GM19351 (cell line): ENCODE measurements at regions not wholly inside any gene's neighbourhood (a gene's known extent, or its start where the extent isn't known, plus 50 kb on each side); places are given as distances from the start of the nearest gene placed in this dataset.

Experiments
- ATAC-seq: cut with Tn5 transposase; IDR thresholded peaks from one replicate; pipeline ENCODE4 v1.9.1; 2021; ENCODE audit warnings: mild to moderate bottlenecking, moderate library complexity; ENCODE audit not compliant: unreplicated experiment

- ATAC-seq: no peak
These were observed 728.7 kb downstream of the LTN1 start for GRCh38 chr21:28263974-28264373.

GRCh38 chr21:28261298-28261697, 731.4 kb downstream of the LTN1 start:
- no peak for ATAC-seq

- no peak for ATAC-seq
These were observed 735.4 kb downstream of the LTN1 start for GRCh38 chr21:28257276-28257675.

- ATAC-seq: no peak
These were observed 735.8 kb downstream of the LTN1 start for GRCh38 chr21:28256837-28257236.

GRCh38 chr21:28256420-28256831, 736.3 kb downstream of the LTN1 start:
- ATAC-seq: no peak

GRCh38 chr21:28253961-28254360, 738.7 kb downstream of the LTN1 start:
- ATAC-seq: no peak

- no peak for ATAC-seq
These were observed 739.3 kb downstream of the LTN1 start for GRCh38 chr21:28253338-28253737.

DNA sequence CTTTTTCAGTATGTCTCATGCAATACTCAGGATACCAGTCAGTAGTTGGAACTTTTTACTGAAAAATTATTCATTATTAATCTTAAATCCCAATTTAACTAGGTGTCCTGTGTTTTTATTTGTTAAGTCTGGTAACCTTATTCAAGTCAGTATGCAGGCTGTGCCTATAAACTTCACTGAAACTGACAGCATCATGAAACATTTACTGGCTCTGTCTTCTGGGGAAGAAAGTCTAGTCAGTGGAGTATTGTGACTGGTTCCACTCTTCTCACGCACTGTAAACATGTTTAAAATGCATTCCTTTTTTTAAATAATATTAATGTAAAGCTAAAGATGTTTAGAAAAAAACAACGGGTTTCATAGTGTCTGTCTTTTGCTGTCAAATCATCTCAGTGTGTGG, 739.7 kb downstream of the LTN1 start:
- no peak for ATAC-seq

DNA sequence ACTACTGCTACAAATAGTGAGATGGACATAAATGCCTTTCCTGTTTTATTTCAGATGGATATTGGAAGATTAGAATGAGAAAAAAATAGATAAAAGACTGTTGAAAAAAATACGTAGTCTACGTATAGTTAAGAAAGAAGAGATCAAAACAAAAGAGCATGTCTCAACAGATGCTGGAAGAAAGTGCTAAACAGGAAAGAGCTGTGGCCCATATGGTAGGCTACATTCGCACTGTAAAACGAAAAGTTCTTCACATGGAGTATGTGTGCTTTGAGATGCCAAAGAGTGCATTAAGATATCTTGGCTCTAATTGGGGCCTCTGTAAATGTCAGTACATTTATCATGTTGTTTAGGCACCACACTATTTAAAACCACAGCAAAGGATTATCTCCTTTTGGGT, 741.7 kb downstream of the LTN1 start:
- ATAC-seq: no peak

- ATAC-seq: no peak
These were observed 745.1 kb downstream of the LTN1 start for GRCh38 chr21:28247454-28248020.

GRCh38 chr21:28240586-28240985, 752.1 kb downstream of the LTN1 start:
- no peak for ATAC-seq

DNA sequence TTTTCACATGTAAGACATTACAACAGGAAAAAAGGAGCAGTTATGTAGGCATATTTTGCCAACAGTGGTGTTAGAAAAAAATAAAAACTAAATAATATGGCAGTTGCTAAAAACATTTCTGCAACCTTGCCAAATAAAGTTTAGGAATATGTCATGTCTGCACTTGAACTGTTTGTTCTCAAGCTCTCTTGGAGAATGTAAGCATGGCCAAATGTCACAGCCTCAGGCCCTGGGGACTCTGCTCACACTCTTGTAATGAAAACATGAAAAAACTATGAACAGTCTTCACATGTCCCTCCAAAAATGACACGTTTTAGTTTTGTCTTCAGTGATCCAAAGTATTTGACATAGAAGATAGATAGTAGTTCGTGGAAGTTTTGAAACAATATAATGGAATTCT, 753.3 kb downstream of the LTN1 start:
- no peak for ATAC-seq

- ATAC-seq: no peak
These were observed 755.0 kb downstream of the LTN1 start for GRCh38 chr21:28237661-28238060.

GRCh38 chr21:28235169-28235895, 757.3 kb downstream of the LTN1 start:
- ATAC-seq: no peak

DNA sequence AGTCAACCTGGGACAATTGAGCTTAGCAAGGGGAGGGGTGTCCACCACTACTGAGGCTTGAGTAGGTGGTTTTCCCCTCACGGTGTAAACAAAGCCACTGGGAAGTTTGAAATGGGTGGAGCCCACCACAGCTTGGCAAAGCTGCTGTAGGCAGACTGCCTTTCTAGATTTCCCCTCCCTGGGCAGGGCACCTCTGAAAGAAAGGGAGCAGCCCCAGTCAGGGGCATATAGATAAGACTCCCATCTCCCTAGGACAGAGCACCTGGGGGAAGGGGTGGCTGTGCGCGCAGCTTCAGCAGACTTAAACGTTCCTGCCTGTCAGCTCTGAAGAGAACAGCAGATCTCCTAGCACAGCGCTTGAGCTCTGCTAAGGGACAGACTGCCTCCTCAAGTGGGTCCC, 758.4 kb downstream of the LTN1 start:
- no peak for ATAC-seq

GRCh38 chr21:28233536-28234220, 759.0 kb downstream of the LTN1 start:
- ATAC-seq: no peak

DNA sequence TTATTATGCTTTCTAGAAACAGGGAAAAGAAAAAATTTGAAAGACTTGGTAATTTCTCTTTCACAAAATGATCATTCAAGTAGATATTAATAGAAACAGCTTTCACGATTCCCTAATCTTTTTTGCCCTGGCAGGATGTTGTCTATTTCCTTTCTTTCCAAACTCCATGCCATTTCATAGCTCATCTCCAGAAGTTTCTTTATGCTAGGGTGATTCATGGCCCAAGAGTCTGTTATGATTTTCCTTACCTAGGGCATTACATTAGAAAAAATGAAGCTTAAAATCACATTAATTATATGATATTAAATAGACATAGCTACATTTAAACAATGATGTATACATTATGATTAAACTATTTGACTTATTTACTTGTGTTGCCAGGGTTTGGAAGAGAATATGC, 762.1 kb downstream of the LTN1 start:
- no peak for ATAC-seq

- no peak for ATAC-seq
These were observed 762.9 kb downstream of the LTN1 start for GRCh38 chr21:28229814-28230213.

DNA sequence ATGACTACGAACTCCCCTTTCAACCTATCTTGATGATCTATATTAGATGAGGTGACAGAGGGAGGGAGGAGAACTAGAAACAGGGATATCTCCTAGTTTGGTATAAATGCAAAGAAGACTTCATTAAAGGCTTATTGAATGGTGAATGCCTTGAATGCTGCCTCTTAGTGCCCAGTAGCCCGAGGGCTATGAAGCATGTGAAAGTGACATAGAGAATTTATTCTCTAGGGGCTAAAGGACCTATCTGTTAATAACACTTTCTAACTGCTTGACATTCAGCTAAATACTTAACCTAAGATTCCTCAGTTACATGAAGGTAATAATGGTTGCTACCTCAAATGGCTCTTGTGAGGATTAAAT, 764.1 kb downstream of the LTN1 start:
- ATAC-seq: no peak

- ATAC-seq: peak; percentile 51
These were observed 764.6 kb downstream of the LTN1 start for GRCh38 chr21:28227881-28228635.

DNA sequence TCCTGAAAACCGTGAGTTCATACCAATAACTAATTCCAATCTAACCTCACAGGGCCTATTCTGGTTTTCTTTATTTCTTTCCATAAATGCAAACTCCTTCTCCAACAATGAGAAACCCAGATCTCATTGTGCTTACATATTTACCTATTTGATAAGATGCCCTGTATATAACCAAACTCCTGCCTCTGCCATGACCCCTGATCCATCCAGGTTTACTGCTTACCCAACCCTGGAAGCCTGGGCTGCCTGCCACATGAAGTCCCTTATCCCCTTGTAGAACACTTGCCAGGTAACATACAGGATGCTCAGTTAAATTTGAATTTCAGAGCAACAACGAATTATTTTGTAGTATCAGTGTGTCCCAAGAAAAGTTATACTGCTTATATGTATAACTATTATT, 766.1 kb downstream of the LTN1 start:
- ATAC-seq: no peak
